Keratinocyte (primary cell): ENCODE measurements at regions not wholly inside any gene's neighbourhood (a gene's known extent, or its start where the extent isn't known, plus 50 kb on each side); places are given as distances from the start of the nearest gene placed in this dataset.
A peak's percentile ranks its signal among the peaks of the same experiment; 100 is the strongest.

Experiments used
- DNase-seq: peaks from one replicate; pipeline ENCODE4 v3.0.0-alpha.2; 2011; ENCODE audit warnings: low read depth, missing footprints, low spot score
- FAIRE-seq: peaks from 2 replicates; lab custom pipeline; 2011; peaks lifted over from hg19 to GRCh38; lab: Jason Lieb, UNC
- H2AFZ ChIP-seq: 2 replicates; pipeline ENCODE4 v1.6.0; 2012; ENCODE audit warnings: low read length, control low read depth, inconsistent platforms; ENCODE audit not compliant: control insufficient read depth
- H3K27ac ChIP-seq: 2 replicates; pipeline ENCODE4 v1.5.1; 2011; ENCODE audit warnings: low read length; ENCODE audit not compliant: control insufficient read depth, insufficient read depth
- H3K27me3 ChIP-seq: 3 replicates; pipeline ENCODE4 v1.6.0; 2011; ENCODE audit warnings: low read length; ENCODE audit not compliant: control insufficient read depth, insufficient read depth; ENCODE audit errors: extremely low read depth
- H3K36me3 ChIP-seq, 2 experiments: 2 replicates in 1 of 2; 3 replicates in 1 of 2; pipeline ENCODE4 v1.5.1; 2011; ENCODE audit warnings: low read length in 2 of 2, mild to moderate bottlenecking in 1 of 2; ENCODE audit not compliant: control insufficient read depth in 2 of 2, insufficient read depth in 2 of 2; ENCODE audit errors: extremely low read depth in 1 of 2
- H3K4me1 ChIP-seq: 3 replicates; pipeline ENCODE4 v1.5.1; 2011; ENCODE audit warnings: low read length; ENCODE audit not compliant: control insufficient read depth, insufficient read depth; ENCODE audit errors: extremely low read depth
- H3K4me2 ChIP-seq: 3 replicates; pipeline ENCODE4 v1.6.0; 2011; ENCODE audit warnings: low read depth, low read length; ENCODE audit not compliant: control insufficient read depth, insufficient read depth; ENCODE audit errors: extremely low read depth
- H3K4me3 ChIP-seq, 3 experiments: fragments of 200-600 bp in 1 of 3; sonication (generic) in 1 of 3; 2 replicates in 2 of 3; 3 replicates in 1 of 3; pipeline ENCODE4 v1.5.1; 2011 to 2016; ENCODE audit warnings: low read length in 3 of 3, mild to moderate bottlenecking in 3 of 3, control low read depth in 2 of 3, inconsistent platforms in 1 of 3, low read depth in 1 of 3, mixed read lengths in 1 of 3, mixed run types in 1 of 3, moderate library complexity in 1 of 3; ENCODE audit not compliant: control insufficient read depth in 2 of 3, insufficient read depth in 2 of 3; ENCODE audit errors: extremely low read depth in 1 of 3
- H3K79me2 ChIP-seq: 2 replicates; pipeline ENCODE4 v1.6.0; 2012; ENCODE audit warnings: low read length; ENCODE audit not compliant: control insufficient read depth, insufficient read depth
- H3K9ac ChIP-seq: 3 replicates; pipeline ENCODE4 v1.6.0; 2011; ENCODE audit warnings: low read length; ENCODE audit not compliant: control insufficient read depth, insufficient read depth; ENCODE audit errors: extremely low read depth
- H3K9me1 ChIP-seq: 3 replicates; pipeline ENCODE4 v1.6.0; 2011; ENCODE audit warnings: low read length; ENCODE audit not compliant: control insufficient read depth, insufficient read depth; ENCODE audit errors: extremely low read depth
- H3K9me3 ChIP-seq: 2 replicates; pipeline ENCODE4 v1.5.1; 2012; ENCODE audit warnings: low read depth, low read length; ENCODE audit not compliant: control insufficient read depth
- H4K20me1 ChIP-seq: 3 replicates; pipeline ENCODE4 v1.6.0; 2011; ENCODE audit warnings: low read length; ENCODE audit not compliant: control insufficient read depth, insufficient read depth; ENCODE audit errors: extremely low read depth
- CTCF ChIP-seq, 3 experiments: IDR thresholded peaks in 1 of 3; conservative IDR thresholded peaks in 1 of 3; optimal IDR thresholded peaks in 1 of 3; 2 replicates in 2 of 3; 3 replicates in 1 of 3; pipeline versions ENCODE3 to v1.5.1; 2011; ENCODE audit warnings: low read length in 3 of 3, mild to moderate bottlenecking in 3 of 3, moderate library complexity in 2 of 3, control low read depth in 1 of 3, inconsistent platforms in 1 of 3; ENCODE audit not compliant: insufficient read depth in 2 of 3; ENCODE audit errors: extremely low read depth in 1 of 3
- EZH2 ChIP-seq: IDR thresholded peaks from one replicate; pipeline ENCODE4 v1.6.1; 2012; ENCODE audit warnings: inconsistent platforms, mild to moderate bottlenecking, low read length, moderate library complexity
- dilution Hi-C: fragments of 300-500 bp; cut with MboI; formaldehyde crosslinking; loops from one replicate; pipeline ENCODE4 v1.7.0; 2020; ENCODE audit warnings: low sequenced_read_pairs; ENCODE audit not compliant: extremely low pct_ligation_motif_present

GRCh38 chr13:80654638-80655249, 313.8 kb upstream of the SPRY2 start:
- no peak for TF ChIP-seq EZH2
- no peak for TF ChIP-seq CTCF (optimal IDR thresholded peaks at IDR 0.05 in 1 of 3, IDR thresholded peaks at IDR 0.05 in 1 of 3, conservative IDR thresholded peaks at IDR 0.05 in 1 of 3; ENCODE audit: extremely low read depth in 1 of 3, insufficient read depth in 2 of 3, low read length in 3 of 3)
- H4K20me1 ChIP-seq, result no peaks in the 10 kb centered on the region
- peaks cover 9% of the 10 kb centered on the region for H3K27me3 ChIP-seq
- no peak overlapping the region for H3K9ac ChIP-seq
- H3K9me1 ChIP-seq, result no peaks in the 10 kb centered on the region
- dilution Hi-C loops, result no loop called here
- H2AFZ ChIP-seq, result no peak overlapping the region
- no peaks in the 10 kb centered on the region for H3K9me3 ChIP-seq
- H3K36me3 ChIP-seq, result no peaks in the 10 kb centered on the region
- no peak overlapping the region for H3K4me2 ChIP-seq
- H3K79me2 ChIP-seq, result no peaks in the 10 kb centered on the region
- no peak overlapping the region for H3K27ac ChIP-seq
- DNase-seq (no peak), FAIRE-seq (no peak)
- peak overlapping the region in 1 of 3 experiments; percentile 8 for H3K4me3 ChIP-seq
- H3K4me1 ChIP-seq, result no peaks in the 10 kb centered on the region

GRCh38 chr13:80649274-80649673, 308.3 kb upstream of the SPRY2 start:
- TF ChIP-seq CTCF (optimal IDR thresholded peaks at IDR 0.05 in 1 of 3, IDR thresholded peaks at IDR 0.05 in 1 of 3, conservative IDR thresholded peaks at IDR 0.05 in 1 of 3; ENCODE audit: extremely low read depth in 1 of 3, insufficient read depth in 2 of 3, low read length in 3 of 3), result no peak
- no peak for TF ChIP-seq EZH2
- H3K4me1 ChIP-seq, result no peaks in the 10 kb centered on the region
- no peaks in the 10 kb centered on the region for H4K20me1 ChIP-seq
- no peaks in the 10 kb centered on the region for H3K79me2 ChIP-seq
- H3K4me3 ChIP-seq, result no peak overlapping the region
- no peak overlapping the region for H2AFZ ChIP-seq
- no peak for FAIRE-seq
- DNase-seq, result no peak
- H3K4me2 ChIP-seq, result no peak overlapping the region
- no peaks in the 10 kb centered on the region for H3K27me3 ChIP-seq
- no peaks in the 10 kb centered on the region for H3K36me3 ChIP-seq
- H3K27ac ChIP-seq, result no peak overlapping the region
- H3K9me3 ChIP-seq, result no peaks in the 10 kb centered on the region
- H3K9ac ChIP-seq, result no peak overlapping the region
- dilution Hi-C loops, result no loop called here
- H3K9me1 ChIP-seq, result no peaks in the 10 kb centered on the region
